ENCODE measurements at regions not wholly inside any gene's neighbourhood (a gene's known extent, or its start where the extent isn't known, plus 50 kb on each side); places are given as distances from the start of the nearest gene placed in this dataset.
"Not testable (repeated sequence)": the region's sequence is repeated elsewhere in the genome, so short reads cannot be mapped to it uniquely, and the experiment has no call there.

- DNase-seq = no peak
These were observed 164.3 kb upstream of the FHL2 start for GRCh38 chr2:105563000-105563719.

- DNase-seq = no peak
These were observed 162.6 kb upstream of the FHL2 start for GRCh38 chr2:105561401-105561800.

- no peak for DNase-seq
These were observed 161.3 kb upstream of the FHL2 start for GRCh38 chr2:105560157-105560556.

- no peak for DNase-seq
These were observed 158.4 kb upstream of the FHL2 start for GRCh38 chr2:105557021-105557920.

GRCh38 chr2:105556366-105556765 lies 157.5 kb upstream of the FHL2 start:
- no peak for DNase-seq

GRCh38 chr2:105554235-105554634 lies 155.4 kb upstream of the FHL2 start:
- no peak for DNase-seq

- DNase-seq = no peak
These were observed 154.8 kb upstream of the FHL2 start for GRCh38 chr2:105553538-105554196.

GRCh38 chr2:105546628-105546974 lies 147.8 kb upstream of the FHL2 start:
- no peak for DNase-seq

GRCh38 chr2:105545730-105546627 lies 147.1 kb upstream of the FHL2 start:
- DNase-seq = peak; percentile 81

GRCh38 chr2:105544591-105545377 lies 145.9 kb upstream of the FHL2 start:
- DNase-seq = no peak

- no peak for DNase-seq
These were observed 142.6 kb upstream of the FHL2 start for GRCh38 chr2:105541189-105542050.

- DNase-seq = no peak
These were observed 141.8 kb upstream of the FHL2 start for GRCh38 chr2:105540642-105541041.

GRCh38 chr2:105539331-105539730 lies 140.5 kb upstream of the FHL2 start:
- no peak for DNase-seq

GRCh38 chr2:105538840-105539239 lies 140.0 kb upstream of the FHL2 start:
- no peak for DNase-seq

- no peak for DNase-seq
These were observed 139.1 kb upstream of the FHL2 start for GRCh38 chr2:105537920-105538319.

- no peak for DNase-seq
These were observed 138.6 kb upstream of the FHL2 start for GRCh38 chr2:105537466-105537865.

GRCh38 chr2:105536175-105536574 lies 137.3 kb upstream of the FHL2 start:
- no peak for DNase-seq

- not testable (repeated sequence) for DNase-seq
These were observed 130.4 kb upstream of the FHL2 start for GRCh38 chr2:105529258-105529657.

- DNase-seq = no peak
These were observed 127.4 kb upstream of the FHL2 start for GRCh38 chr2:105526000-105526925.

GRCh38 chr2:105525201-105525600 lies 126.3 kb upstream of the FHL2 start:
- no peak for DNase-seq
